Neuronal stem cell (in vitro differentiated cells): ENCODE measurements at regions not wholly inside any gene's neighbourhood (a gene's known extent, or its start where the extent isn't known, plus 50 kb on each side); places are given as distances from the start of the nearest gene placed in this dataset.

Source experiments
- DNase-seq: peaks from one replicate; pipeline ENCODE4 v3.0.0-alpha.2; 2013; ENCODE audit warnings: low spot score
- H2AFZ ChIP-seq: one replicate; pipeline ENCODE4 v1.6.1; 2013; ENCODE audit warnings: mild to moderate bottlenecking, low read length, inconsistent platforms
- H2AK5ac ChIP-seq: 2 replicates; pipeline ENCODE4 v1.6.1; 2013; ENCODE audit warnings: low read depth, mild to moderate bottlenecking, inconsistent platforms, low read length, moderate library complexity, mixed read lengths
- H2BK120ac ChIP-seq: 2 replicates; pipeline ENCODE4 v1.6.1; 2013; ENCODE audit warnings: low read depth, mild to moderate bottlenecking, inconsistent platforms, low read length, moderate library complexity, mixed read lengths
- H2BK12ac ChIP-seq: one replicate; pipeline ENCODE4 v1.6.1; 2013; ENCODE audit warnings: low read length, inconsistent platforms
- H2BK15ac ChIP-seq: 2 replicates; pipeline ENCODE4 v1.6.1; 2013; ENCODE audit warnings: mild to moderate bottlenecking, low read length, inconsistent platforms, mixed read lengths
- H2BK5ac ChIP-seq: one replicate; pipeline ENCODE4 v1.6.1; 2013; ENCODE audit warnings: inconsistent platforms, mild to moderate bottlenecking, low read length, moderate library complexity
- H3K14ac ChIP-seq: one replicate; pipeline ENCODE4 v1.6.1; 2013; ENCODE audit warnings: low read length, inconsistent platforms
- H3K18ac ChIP-seq: 2 replicates; pipeline ENCODE4 v1.6.1; 2013; ENCODE audit warnings: low read length, inconsistent platforms
- H3K23ac ChIP-seq: 2 replicates; pipeline ENCODE4 v1.6.1; 2013; ENCODE audit warnings: low read depth, mild to moderate bottlenecking, mixed read lengths, low read length, inconsistent platforms; ENCODE audit not compliant: poor library complexity
- H3K27ac ChIP-seq: replicated peaks from 3 replicates; pipeline ENCODE4 v1.5.1; 2013; ENCODE audit warnings: low read length, inconsistent platforms
- H3K27me3 ChIP-seq, 3 experiments: 2 replicates each; pipeline ENCODE4 v1.6.1; 2013; ENCODE audit warnings: low read length in 3 of 3, mild to moderate bottlenecking in 2 of 3, inconsistent platforms in 1 of 3, low read depth in 1 of 3, mixed read lengths in 1 of 3, moderate library complexity in 1 of 3; ENCODE audit not compliant: control insufficient read depth in 3 of 3, insufficient read depth in 3 of 3
- H3K36me3 ChIP-seq, 2 donors: replicated peaks in 1 of 2; 2 replicates each; pipeline ENCODE4 v1.6.1; 2013; ENCODE audit warnings: low read length in 2 of 2; ENCODE audit not compliant: control insufficient read depth in 2 of 2, insufficient read depth in 2 of 2
- H3K4ac ChIP-seq: 2 replicates; pipeline ENCODE4 v1.6.1; 2013; ENCODE audit warnings: inconsistent platforms, mild to moderate bottlenecking, low read length, moderate library complexity
- H3K4me1 ChIP-seq, 2 donors: 1 replicate in 1 of 2; 2 replicates in 1 of 2; pipeline ENCODE4 v1.6.1; 2013; ENCODE audit warnings: low read length in 2 of 2, low read depth in 1 of 2; ENCODE audit not compliant: control insufficient read depth in 2 of 2, insufficient read depth in 1 of 2
- H3K4me2 ChIP-seq: one replicate; pipeline ENCODE4 v1.6.1; 2013; ENCODE audit warnings: mild to moderate bottlenecking, low read length, inconsistent platforms; ENCODE audit not compliant: insufficient read depth, poor library complexity, severe bottlenecking
- H3K4me3 ChIP-seq, 2 donors: 2 replicates each; pipeline ENCODE4 v1.5.1; 2013; ENCODE audit warnings: low read length in 2 of 2, mild to moderate bottlenecking in 2 of 2, inconsistent platforms in 1 of 2, moderate library complexity in 1 of 2
- H3K79me1 ChIP-seq: one replicate; pipeline ENCODE4 v1.6.1; 2013; ENCODE audit warnings: low read depth, mild to moderate bottlenecking, inconsistent platforms, low read length, moderate library complexity
- H3K9ac ChIP-seq: one replicate; pipeline ENCODE4 v1.6.1; 2013; ENCODE audit warnings: mild to moderate bottlenecking, low read depth, low read length, inconsistent platforms; ENCODE audit not compliant: poor library complexity
- H3K9me3 ChIP-seq, 2 donors: replicated peaks in 1 of 2; 2 replicates each; pipeline versions ENCODE3 to v1.6.1; 2013; ENCODE audit warnings: low read length in 2 of 2, mild to moderate bottlenecking in 2 of 2, inconsistent platforms in 1 of 2, low read depth in 1 of 2, mixed read lengths in 1 of 2, moderate library complexity in 1 of 2; ENCODE audit not compliant: control insufficient read depth in 2 of 2, insufficient read depth in 1 of 2
- H4K8ac ChIP-seq: one replicate; pipeline ENCODE4 v1.6.1; 2013; ENCODE audit warnings: low read depth, mild to moderate bottlenecking, inconsistent platforms, low read length, moderate library complexity
- H4K91ac ChIP-seq: one replicate; pipeline ENCODE4 v1.6.1; 2013; ENCODE audit warnings: low read length, low read depth, mild to moderate bottlenecking, inconsistent platforms; ENCODE audit not compliant: poor library complexity
- WGBS, 2 donors: extraction: QIAGEN DNeasy Blood & Tissue Kit; methylation state at CpG; one replicate each; pipeline ENCODE4 v1.1.7; 2013; ENCODE audit warnings: missing lambda C conversion rate in 2 of 2, mixed read lengths in 1 of 2; ENCODE audit not compliant: insufficient read length in 2 of 2, insufficient replicate concordance in 1 of 2; ENCODE audit errors: extremely low coverage in 2 of 2; 5-methylcytosine and 5-hydroxymethylcytosine counted together

- H3K4me1 ChIP-seq = no peaks in the 10 kb centered on the region
- no peak overlapping the region for H3K4me3 ChIP-seq
- H4K91ac ChIP-seq = no peak overlapping the region
- H2BK120ac ChIP-seq = no peak overlapping the region
- H3K18ac ChIP-seq = no peak overlapping the region
- H3K36me3 ChIP-seq = no peaks in the 10 kb centered on the region
- H2BK12ac ChIP-seq = no peak overlapping the region
- no peak overlapping the region for H3K4ac ChIP-seq
- WGBS, 2 donors = no CpG with 5 or more reads among the region's 5 CpGs
- peaks cover 0 to 2% of the 10 kb centered on the region in 2 donors for H3K9me3 ChIP-seq
- H3K27ac ChIP-seq = no peak overlapping the region
- no peak overlapping the region for H3K4me2 ChIP-seq
- no peak overlapping the region for H2BK15ac ChIP-seq
- no peak overlapping the region for H2AK5ac ChIP-seq
- H3K79me1 ChIP-seq = no peaks in the 10 kb centered on the region
- H3K23ac ChIP-seq = no peak overlapping the region
- H4K8ac ChIP-seq = no peak overlapping the region
- no peaks in the 10 kb centered on the region for H3K27me3 ChIP-seq
- H3K9ac ChIP-seq = no peak overlapping the region
- H2AFZ ChIP-seq = no peak overlapping the region
- H3K14ac ChIP-seq = no peak overlapping the region
- DNase-seq = no peak
- no peak overlapping the region for H2BK5ac ChIP-seq
Measured at GRCh38 chr12:111110556-111110955, 190.2 kb upstream of the MYL2 start.

- Histone ChIP-seq H3K4ac (no peak overlapping the region), H2BK15ac (no peak overlapping the region), H3K4me1 (no peaks in the 10 kb centered on the region), H3K79me1 (no peaks in the 10 kb centered on the region), H3K23ac (no peak overlapping the region), H3K18ac (no peak overlapping the region), H3K27ac (no peak overlapping the region), H2AFZ (no peak overlapping the region), H3K36me3 (no peaks in the 10 kb centered on the region), H3K4me2 (no peak overlapping the region), H4K8ac (no peak overlapping the region), H3K27me3 (no peaks in the 10 kb centered on the region), H2AK5ac (no peak overlapping the region), H2BK12ac (no peak overlapping the region), H4K91ac (no peak overlapping the region), H3K9ac (no peak overlapping the region), H2BK120ac (no peak overlapping the region), H3K4me3 (no peak overlapping the region), H3K14ac (no peak overlapping the region), H2BK5ac (no peak overlapping the region), H3K9me3 (peaks cover 0 to 2% of the 10 kb centered on the region in 2 donors)
- DNase-seq = no peak
- no CpG with 5 or more reads among the region's 2 CpGs for WGBS, 2 donors
Measured at GRCh38 chr12:111108726-111109125, 188.3 kb upstream of the MYL2 start.

DNA sequence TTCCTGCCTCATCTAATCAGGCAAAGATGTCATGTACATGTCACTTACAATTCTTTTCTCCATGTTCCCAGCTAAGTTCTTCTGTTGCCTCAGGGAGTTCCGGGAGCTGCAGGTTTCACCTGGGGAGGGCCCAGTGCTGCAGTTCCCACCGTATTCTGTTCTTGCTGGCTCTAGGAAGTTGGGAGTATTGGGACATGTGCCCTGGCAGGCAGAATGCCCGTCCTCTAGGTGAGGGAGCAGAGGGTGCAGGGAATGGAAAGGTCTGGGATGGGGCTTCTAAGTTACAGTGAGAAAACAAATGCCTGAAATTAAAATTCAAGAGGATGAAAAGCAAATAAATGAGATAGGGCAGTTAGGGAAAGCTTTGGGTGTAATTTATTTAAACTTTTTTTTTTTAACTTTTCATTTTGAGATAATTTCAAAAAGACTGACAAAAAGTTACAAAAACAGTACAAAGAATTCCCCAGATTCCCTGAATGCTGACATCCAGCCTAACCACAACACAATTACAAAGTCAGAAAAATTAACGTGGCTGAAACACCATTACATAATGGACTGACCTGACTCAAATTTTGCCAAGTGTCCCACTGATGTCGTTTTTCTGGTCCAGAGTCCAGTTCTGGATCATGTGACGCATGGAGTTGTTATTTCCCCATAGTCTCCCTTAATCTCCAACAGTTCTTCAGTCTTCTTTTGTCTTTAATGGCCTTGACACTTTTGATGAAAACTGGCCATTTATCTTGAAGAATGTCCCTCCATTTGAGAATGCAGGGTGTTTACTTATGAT, 187.2 kb upstream of the MYL2 start:
- no CpG with 5 or more reads among the region's 6 CpGs for WGBS, 2 donors
- Histone ChIP-seq H3K27ac (no peak overlapping the region), H3K4me1 (no peaks in the 10 kb centered on the region), H4K8ac (no peak overlapping the region), H2BK120ac (no peak overlapping the region), H3K9me3 (peaks cover 0 to 2% of the 10 kb centered on the region in 2 donors), H3K27me3 (no peaks in the 10 kb centered on the region), H3K4me2 (no peak overlapping the region), H3K4ac (no peak overlapping the region), H3K36me3 (no peaks in the 10 kb centered on the region), H2BK5ac (no peak overlapping the region), H2BK15ac (no peak overlapping the region), H2BK12ac (no peak overlapping the region), H3K23ac (no peak overlapping the region), H3K79me1 (no peaks in the 10 kb centered on the region), H3K18ac (no peak overlapping the region), H2AFZ (no peak overlapping the region), H2AK5ac (no peak overlapping the region), H3K14ac (no peak overlapping the region), H3K9ac (no peak overlapping the region), H3K4me3 (no peak overlapping the region), H4K91ac (no peak overlapping the region)
- no peak for DNase-seq

DNA sequence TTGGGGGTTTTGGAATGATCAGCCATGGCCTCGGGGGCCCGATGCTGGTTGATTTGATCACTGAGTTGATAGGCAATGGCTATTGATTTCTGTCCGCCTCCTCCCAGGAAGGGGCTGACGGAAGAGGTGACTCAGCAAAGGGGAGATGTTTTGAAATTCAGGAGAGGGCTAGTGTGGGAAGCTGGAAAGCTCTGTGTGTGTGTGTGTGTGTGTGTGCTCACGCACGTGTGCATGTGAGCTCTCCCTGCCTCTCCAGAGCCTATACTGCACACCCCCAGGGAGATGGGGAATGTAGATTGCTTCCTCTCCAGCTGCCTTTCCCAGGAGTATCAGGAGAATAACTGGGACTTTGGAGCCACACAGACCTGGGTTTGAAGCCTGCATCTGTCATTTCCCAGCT, 184.9 kb upstream of the MYL2 start:
- H2AK5ac ChIP-seq = no peak overlapping the region
- no peaks in the 10 kb centered on the region for H3K27me3 ChIP-seq
- H3K23ac ChIP-seq = no peak overlapping the region
- no peak overlapping the region for H3K4ac ChIP-seq
- peaks cover 3% of the 10 kb centered on the region for H3K79me1 ChIP-seq
- no CpG with 5 or more reads among the region's 6 CpGs for WGBS, 2 donors
- no peak overlapping the region for H4K8ac ChIP-seq
- H3K27ac ChIP-seq = no peak overlapping the region
- no peak overlapping the region for H2BK12ac ChIP-seq
- no peak overlapping the region for H3K14ac ChIP-seq
- DNase-seq = no peak
- no peak overlapping the region for H3K9ac ChIP-seq
- H2BK120ac ChIP-seq = no peak overlapping the region
- H3K4me2 ChIP-seq = no peak overlapping the region
- H2BK15ac ChIP-seq = no peak overlapping the region
- peaks cover 0 to 2% of the 10 kb centered on the region in 2 donors for H3K9me3 ChIP-seq
- no peaks in the 10 kb centered on the region for H3K4me1 ChIP-seq
- H3K4me3 ChIP-seq = no peak overlapping the region
- no peak overlapping the region for H2BK5ac ChIP-seq
- H4K91ac ChIP-seq = no peak overlapping the region
- no peak overlapping the region for H3K18ac ChIP-seq
- no peaks in the 10 kb centered on the region for H3K36me3 ChIP-seq
- no peak overlapping the region for H2AFZ ChIP-seq
